HEK293T (cell line): ENCODE measurements at regions not wholly inside any gene's neighbourhood (a gene's known extent, or its start where the extent isn't known, plus 50 kb on each side); places are given as distances from the start of the nearest gene placed in this dataset.

Experiments
- BHLHE40 ChIP-seq: fragments of 450-650 bp; IDR thresholded peaks from 2 replicates; pipeline ENCODE4 v1.6.1; 2016; ENCODE audit warnings: mild to moderate bottlenecking, moderate library complexity, borderline replicate concordance
- CTBP1 ChIP-seq: fragments of 450-650 bp; IDR thresholded peaks from 2 replicates; pipeline ENCODE4 v1.6.1; 2016; ENCODE audit warnings: borderline replicate concordance
- L3MBTL2 ChIP-seq: fragments of 450-650 bp; conservative IDR thresholded peaks from 2 replicates; pipeline ENCODE4 v1.6.1; 2016; ENCODE audit warnings: mild to moderate bottlenecking
- LEF1 ChIP-seq: fragments of 450-650 bp; IDR thresholded peaks from 2 replicates; pipeline ENCODE4 v1.6.1; 2017; ENCODE audit warnings: mild to moderate bottlenecking, borderline replicate concordance
- SP1 ChIP-seq: fragments of 450-650 bp; IDR thresholded peaks from 2 replicates; pipeline ENCODE4 v1.6.1; 2017
- TARDBP ChIP-seq: fragments of 450-650 bp; IDR thresholded peaks from 2 replicates; pipeline ENCODE4 v1.6.1; 2016
- TF ChIP-seq, protein P1 (sequence below): fragments of 450-650 bp; IDR thresholded peaks from 2 replicates; pipeline ENCODE4 v1.6.1; 2016

DNA sequence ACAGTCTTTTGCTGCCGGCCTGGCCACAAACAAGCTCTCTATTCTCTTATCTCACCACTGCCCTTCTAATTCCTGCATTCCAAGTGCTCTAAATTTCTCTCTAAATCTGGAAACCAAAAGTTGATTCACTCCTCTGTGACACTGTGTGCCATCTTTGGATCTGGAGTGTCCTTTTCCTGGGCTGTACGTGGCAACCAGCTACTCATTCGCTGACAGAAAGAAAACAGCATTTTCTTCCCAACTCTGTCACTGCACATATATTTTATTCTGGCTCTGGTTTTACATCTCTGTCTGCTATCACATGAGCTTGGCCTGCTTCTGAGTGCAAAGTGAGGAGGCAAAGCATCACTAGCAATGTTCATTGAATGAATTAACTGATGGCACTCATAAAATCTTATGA lies 397.2 kb upstream of the MAP3K7 start:
- TF ChIP-seq BHLHE40: no peak
- TF ChIP-seq TARDBP: no peak
- no peak for TF ChIP-seq L3MBTL2
- TF ChIP-seq, protein P1, sequence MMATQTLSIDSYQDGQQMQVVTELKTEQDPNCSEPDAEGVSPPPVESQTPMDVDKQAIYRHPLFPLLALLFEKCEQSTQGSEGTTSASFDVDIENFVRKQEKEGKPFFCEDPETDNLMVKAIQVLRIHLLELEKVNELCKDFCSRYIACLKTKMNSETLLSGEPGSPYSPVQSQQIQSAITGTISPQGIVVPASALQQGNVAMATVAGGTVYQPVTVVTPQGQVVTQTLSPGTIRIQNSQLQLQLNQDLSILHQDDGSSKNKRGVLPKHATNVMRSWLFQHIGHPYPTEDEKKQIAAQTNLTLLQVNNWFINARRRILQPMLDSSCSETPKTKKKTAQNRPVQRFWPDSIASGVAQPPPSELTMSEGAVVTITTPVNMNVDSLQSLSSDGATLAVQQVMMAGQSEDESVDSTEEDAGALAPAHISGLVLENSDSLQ: no peak
- TF ChIP-seq LEF1: no peak
- TF ChIP-seq SP1: no peak
- TF ChIP-seq CTBP1: no peak
